WTC11 (cell line): ENCODE measurements at regions not wholly inside any gene's neighbourhood (a gene's known extent, or its start where the extent isn't known, plus 50 kb on each side); places are given as distances from the start of the nearest gene placed in this dataset.

ENCODE experiments used
- ATAC-seq: fragments of 200-7000 bp; cut with Tn5 transposase; 2 replicates; pipeline ENCODE4 v1.10.0; 2021; ENCODE audit warnings: mild to moderate bottlenecking, moderate library complexity
- CTCF ChIA-PET: fragments of 300-600 bp; sonication (Branson Sonifier 250); formaldehyde crosslinking; loops from one replicate; lab custom pipeline; 2021; ENCODE audit warnings: antibody characterized with exemption; lab: Charles Lee
- POLR2A ChIA-PET: fragments of 350-600 bp; sonication (Branson Sonifier 250); formaldehyde crosslinking; loops from one replicate; lab custom pipeline; 2021; ENCODE audit warnings: antibody characterized with exemption; lab: Charles Lee
- DNase-seq: peaks from one replicate; pipeline ENCODE4 v3.0.0; 2021; ENCODE audit warnings: low spot score
- H3K27ac Mint-ChIP-seq: 2 replicates; pipeline ENCODE4 v1.8.0; 2021; ENCODE audit warnings: mixed read lengths
- H3K27me3 Mint-ChIP-seq: 2 replicates; pipeline ENCODE4 v1.8.0; 2021; ENCODE audit warnings: low read depth, mild to moderate bottlenecking, moderate library complexity, mixed read lengths
- H3K36me3 Mint-ChIP-seq: 2 replicates; pipeline ENCODE4 v1.8.0; 2021; ENCODE audit warnings: mixed read lengths
- H3K4me1 Mint-ChIP-seq: 2 replicates; pipeline ENCODE4 v1.8.0; 2022; ENCODE audit warnings: mixed read lengths
- H3K4me3 Mint-ChIP-seq: 2 replicates; pipeline ENCODE4 v1.8.0; 2021; ENCODE audit warnings: mild to moderate bottlenecking, moderate library complexity, mixed read lengths
- H3K9me3 Mint-ChIP-seq: 2 replicates; pipeline ENCODE4 v1.8.0; 2021; ENCODE audit warnings: mixed read lengths
- AFF4 ChIP-seq: sonication (generic); formaldehyde crosslinking; IDR thresholded peaks from 2 replicates; pipeline ENCODE4 v1.8.1; 2023; ENCODE audit warnings: mild to moderate bottlenecking, missing genetic modification reagents, borderline replicate concordance
- CREM ChIP-seq: sonication (generic); formaldehyde crosslinking; IDR thresholded peaks from 2 replicates; pipeline ENCODE4 v1.8.1; 2022; ENCODE audit warnings: mild to moderate bottlenecking, missing genetic modification reagents, moderate library complexity
- E2F1 ChIP-seq: sonication (generic); formaldehyde crosslinking; IDR thresholded peaks from 2 replicates; pipeline ENCODE4 v1.8.0; 2022; ENCODE audit warnings: mild to moderate bottlenecking, missing genetic modification reagents
- E2F4 ChIP-seq: sonication (generic); formaldehyde crosslinking; IDR thresholded peaks from 2 replicates; pipeline ENCODE4 v1.8.1; 2022; ENCODE audit warnings: low read depth, mild to moderate bottlenecking, moderate library complexity, missing genetic modification reagents, borderline replicate concordance
- ELF4 ChIP-seq: sonication (generic); formaldehyde crosslinking; IDR thresholded peaks from 2 replicates; pipeline ENCODE4 v1.8.1; 2022; ENCODE audit warnings: low read depth, mild to moderate bottlenecking, moderate library complexity, missing genetic modification reagents
- EMX1 ChIP-seq: fragments of 250-450 bp; sonication (Bioruptor Pico); IDR thresholded peaks from 2 replicates; pipeline ENCODE4 v1.8.0; 2021; ENCODE audit warnings: mild to moderate bottlenecking
- GABPB1 ChIP-seq: sonication (generic); formaldehyde crosslinking; IDR thresholded peaks from 2 replicates; pipeline ENCODE4 v1.8.1; 2023; ENCODE audit warnings: mild to moderate bottlenecking, missing genetic modification reagents
- IRF2 ChIP-seq: sonication (generic); formaldehyde crosslinking; IDR thresholded peaks from 2 replicates; pipeline ENCODE4 v1.8.0; 2022; ENCODE audit warnings: low read depth, missing genetic modification reagents, borderline replicate concordance
- JUN ChIP-seq: sonication (generic); formaldehyde crosslinking; IDR thresholded peaks from 2 replicates; pipeline ENCODE4 v1.8.0; 2023; ENCODE audit warnings: mild to moderate bottlenecking, missing genetic modification reagents
- NFYB ChIP-seq: sonication (generic); formaldehyde crosslinking; conservative IDR thresholded peaks from 2 replicates; pipeline ENCODE4 v1.8.0; 2022; ENCODE audit warnings: low read depth, missing genetic modification reagents
- ZBTB21 ChIP-seq: sonication (generic); formaldehyde crosslinking; IDR thresholded peaks from 2 replicates; pipeline ENCODE4 v1.8.1; 2023; ENCODE audit warnings: mild to moderate bottlenecking, missing genetic modification reagents, borderline replicate concordance
- ZNF281 ChIP-seq: sonication (generic); formaldehyde crosslinking; IDR thresholded peaks from 2 replicates; pipeline ENCODE4 v1.8.0; 2023; ENCODE audit warnings: mild to moderate bottlenecking, missing genetic modification reagents
- ZNF425 ChIP-seq: fragments of 250-450 bp; sonication (Bioruptor Pico); conservative IDR thresholded peaks from 2 replicates; pipeline ENCODE4 v1.9.0; 2021; ENCODE audit warnings: mild to moderate bottlenecking
- TF ChIP-seq, protein P1 (sequence below): sonication (generic); formaldehyde crosslinking; IDR thresholded peaks from 2 replicates; pipeline ENCODE4 v1.8.1; 2022; ENCODE audit warnings: low read depth, missing genetic modification reagents, borderline replicate concordance
- TF ChIP-seq, protein P2 (sequence below): sonication (generic); formaldehyde crosslinking; IDR thresholded peaks from 2 replicates; pipeline ENCODE4 v1.8.0; 2022; ENCODE audit warnings: missing genetic modification reagents
- TF ChIP-seq, protein P3 (sequence below): sonication (generic); formaldehyde crosslinking; conservative IDR thresholded peaks from 2 replicates; pipeline ENCODE4 v1.8.1; 2023; ENCODE audit warnings: mild to moderate bottlenecking, low read depth, missing genetic modification reagents, moderate library complexity

GRCh38 chr4:156527237-156527993 is 444.2 kb downstream of the PDGFC start:
- H3K27ac Mint-ChIP-seq, result no peak overlapping the region
- no peak overlapping the region for H3K4me3 Mint-ChIP-seq
- ATAC-seq, result no peak
- ChIA-PET CTCF (no interaction called here), POLR2A (no interaction called here)
- no peaks in the 10 kb centered on the region for H3K27me3 Mint-ChIP-seq
- no peaks in the 10 kb centered on the region for H3K36me3 Mint-ChIP-seq
- DNase-seq, result no peak
- H3K4me1 Mint-ChIP-seq, result no peaks in the 10 kb centered on the region
- H3K9me3 Mint-ChIP-seq, result no peaks in the 10 kb centered on the region
- TF ChIP-seq ZBTB21 (CRISPR knock-in tag) (no peak), ZNF425 (no peak), E2F1 (no peak), EMX1 (CRISPR knock-in tag) (no peak), IRF2 (CRISPR knock-in tag) (no peak), JUN (no peak), GABPB1 (no peak), NFYB (CRISPR knock-in tag) (no peak), ZNF281 (CRISPR knock-in tag) (no peak), ELF4 (no peak), E2F4 (no peak), CREM (no peak), AFF4 (no peak)
- TF ChIP-seq, protein P1, sequence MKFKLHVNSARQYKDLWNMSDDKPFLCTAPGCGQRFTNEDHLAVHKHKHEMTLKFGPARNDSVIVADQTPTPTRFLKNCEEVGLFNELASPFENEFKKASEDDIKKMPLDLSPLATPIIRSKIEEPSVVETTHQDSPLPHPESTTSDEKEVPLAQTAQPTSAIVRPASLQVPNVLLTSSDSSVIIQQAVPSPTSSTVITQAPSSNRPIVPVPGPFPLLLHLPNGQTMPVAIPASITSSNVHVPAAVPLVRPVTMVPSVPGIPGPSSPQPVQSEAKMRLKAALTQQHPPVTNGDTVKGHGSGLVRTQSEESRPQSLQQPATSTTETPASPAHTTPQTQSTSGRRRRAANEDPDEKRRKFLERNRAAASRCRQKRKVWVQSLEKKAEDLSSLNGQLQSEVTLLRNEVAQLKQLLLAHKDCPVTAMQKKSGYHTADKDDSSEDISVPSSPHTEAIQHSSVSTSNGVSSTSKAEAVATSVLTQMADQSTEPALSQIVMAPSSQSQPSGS (CRISPR knock-in tag), result no peak
- TF ChIP-seq, protein P2, sequence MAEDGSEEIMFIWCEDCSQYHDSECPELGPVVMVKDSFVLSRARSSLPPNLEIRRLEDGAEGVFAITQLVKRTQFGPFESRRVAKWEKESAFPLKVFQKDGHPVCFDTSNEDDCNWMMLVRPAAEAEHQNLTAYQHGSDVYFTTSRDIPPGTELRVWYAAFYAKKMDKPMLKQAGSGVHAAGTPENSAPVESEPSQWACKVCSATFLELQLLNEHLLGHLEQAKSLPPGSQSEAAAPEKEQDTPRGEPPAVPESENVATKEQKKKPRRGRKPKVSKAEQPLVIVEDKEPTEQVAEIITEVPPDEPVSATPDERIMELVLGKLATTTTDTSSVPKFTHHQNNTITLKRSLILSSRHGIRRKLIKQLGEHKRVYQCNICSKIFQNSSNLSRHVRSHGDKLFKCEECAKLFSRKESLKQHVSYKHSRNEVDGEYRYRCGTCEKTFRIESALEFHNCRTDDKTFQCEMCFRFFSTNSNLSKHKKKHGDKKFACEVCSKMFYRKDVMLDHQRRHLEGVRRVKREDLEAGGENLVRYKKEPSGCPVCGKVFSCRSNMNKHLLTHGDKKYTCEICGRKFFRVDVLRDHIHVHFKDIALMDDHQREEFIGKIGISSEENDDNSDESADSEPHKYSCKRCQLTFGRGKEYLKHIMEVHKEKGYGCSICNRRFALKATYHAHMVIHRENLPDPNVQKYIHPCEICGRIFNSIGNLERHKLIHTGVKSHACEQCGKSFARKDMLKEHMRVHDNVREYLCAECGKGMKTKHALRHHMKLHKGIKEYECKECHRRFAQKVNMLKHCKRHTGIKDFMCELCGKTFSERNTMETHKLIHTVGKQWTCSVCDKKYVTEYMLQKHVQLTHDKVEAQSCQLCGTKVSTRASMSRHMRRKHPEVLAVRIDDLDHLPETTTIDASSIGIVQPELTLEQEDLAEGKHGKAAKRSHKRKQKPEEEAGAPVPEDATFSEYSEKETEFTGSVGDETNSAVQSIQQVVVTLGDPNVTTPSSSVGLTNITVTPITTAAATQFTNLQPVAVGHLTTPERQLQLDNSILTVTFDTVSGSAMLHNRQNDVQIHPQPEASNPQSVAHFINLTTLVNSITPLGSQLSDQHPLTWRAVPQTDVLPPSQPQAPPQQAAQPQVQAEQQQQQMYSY (CRISPR knock-in tag), result no peak
- TF ChIP-seq, protein P3, sequence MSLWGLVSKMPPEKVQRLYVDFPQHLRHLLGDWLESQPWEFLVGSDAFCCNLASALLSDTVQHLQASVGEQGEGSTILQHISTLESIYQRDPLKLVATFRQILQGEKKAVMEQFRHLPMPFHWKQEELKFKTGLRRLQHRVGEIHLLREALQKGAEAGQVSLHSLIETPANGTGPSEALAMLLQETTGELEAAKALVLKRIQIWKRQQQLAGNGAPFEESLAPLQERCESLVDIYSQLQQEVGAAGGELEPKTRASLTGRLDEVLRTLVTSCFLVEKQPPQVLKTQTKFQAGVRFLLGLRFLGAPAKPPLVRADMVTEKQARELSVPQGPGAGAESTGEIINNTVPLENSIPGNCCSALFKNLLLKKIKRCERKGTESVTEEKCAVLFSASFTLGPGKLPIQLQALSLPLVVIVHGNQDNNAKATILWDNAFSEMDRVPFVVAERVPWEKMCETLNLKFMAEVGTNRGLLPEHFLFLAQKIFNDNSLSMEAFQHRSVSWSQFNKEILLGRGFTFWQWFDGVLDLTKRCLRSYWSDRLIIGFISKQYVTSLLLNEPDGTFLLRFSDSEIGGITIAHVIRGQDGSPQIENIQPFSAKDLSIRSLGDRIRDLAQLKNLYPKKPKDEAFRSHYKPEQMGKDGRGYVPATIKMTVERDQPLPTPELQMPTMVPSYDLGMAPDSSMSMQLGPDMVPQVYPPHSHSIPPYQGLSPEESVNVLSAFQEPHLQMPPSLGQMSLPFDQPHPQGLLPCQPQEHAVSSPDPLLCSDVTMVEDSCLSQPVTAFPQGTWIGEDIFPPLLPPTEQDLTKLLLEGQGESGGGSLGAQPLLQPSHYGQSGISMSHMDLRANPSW (CRISPR knock-in tag), result no peak
